Erythroblast (primary cell): ENCODE measurements at regions not wholly inside any gene's neighbourhood (a gene's known extent, or its start where the extent isn't known, plus 50 kb on each side); places are given as distances from the start of the nearest gene placed in this dataset.

Source experiments
- GATA1 ChIP-seq: IDR thresholded peaks from 2 replicates; pipeline ENCODE4 v1.6.1; 2011; ENCODE audit warnings: low read depth, mild to moderate bottlenecking, control low read depth, low read length, moderate library complexity
- POLR2A ChIP-seq: IDR thresholded peaks from 2 replicates; pipeline ENCODE4 v1.6.1; 2011; ENCODE audit warnings: mild to moderate bottlenecking, low read length

- no peak for TF ChIP-seq POLR2A
- no peak for TF ChIP-seq GATA1
These were observed 91.0 kb downstream of the SCP2D1 start for GRCh38 chr20:18904624-18905023.
